Nucleus accumbens (tissue), 56 donors: ENCODE measurements at regions not wholly inside any gene's neighbourhood (a gene's known extent, or its start where the extent isn't known, plus 50 kb on each side); places are given as distances from the start of the nearest gene placed in this dataset.
"Not testable (repeated sequence)": the region's sequence is repeated elsewhere in the genome, so short reads cannot be mapped to it uniquely, and the experiment has no call there.

Experiments used
- DNase-seq, 56 donors: peaks; one replicate each; lab custom pipeline; 2025; lab: John Stamatoyannopoulos, UW

DNA sequence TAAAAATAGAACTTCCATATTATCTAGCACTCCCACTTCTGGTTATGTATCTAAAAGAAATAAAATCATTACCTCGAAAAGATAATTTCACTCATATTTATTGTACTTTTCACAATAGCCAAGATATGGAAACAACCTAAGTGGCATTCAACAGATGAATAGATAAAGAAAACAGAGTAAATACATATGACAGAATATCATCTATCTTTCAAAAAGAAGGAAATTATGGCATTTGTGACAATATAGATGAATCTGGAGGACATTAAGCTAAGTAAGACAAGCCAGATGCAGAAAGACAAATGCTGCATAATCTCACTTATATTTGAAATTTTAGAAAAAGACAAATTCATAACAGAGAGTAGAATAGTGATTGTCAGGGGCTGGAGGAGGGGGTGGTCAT is 590.0 kb upstream of the ANO3 start:
- DNase-seq, result no peak

DNA sequence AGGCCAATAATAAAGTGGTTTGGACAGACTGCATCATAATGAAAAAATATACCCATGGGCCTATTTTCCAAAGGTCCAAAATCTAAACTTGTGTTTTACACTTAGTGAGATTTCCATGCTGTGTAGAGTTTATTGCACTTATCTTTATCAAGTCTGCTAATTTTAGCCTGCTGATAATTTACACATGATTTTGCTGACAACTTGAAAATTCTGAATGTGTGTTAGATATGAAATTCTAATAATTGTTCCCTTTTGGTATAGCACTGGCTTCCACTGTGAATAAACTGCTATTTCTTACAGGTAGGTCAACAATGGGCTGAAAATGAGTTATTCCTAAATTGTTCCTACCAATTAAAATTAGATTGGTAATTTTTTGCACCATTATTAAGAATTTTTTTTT is 589.1 kb upstream of the ANO3 start:
- DNase-seq, result no peak

DNA sequence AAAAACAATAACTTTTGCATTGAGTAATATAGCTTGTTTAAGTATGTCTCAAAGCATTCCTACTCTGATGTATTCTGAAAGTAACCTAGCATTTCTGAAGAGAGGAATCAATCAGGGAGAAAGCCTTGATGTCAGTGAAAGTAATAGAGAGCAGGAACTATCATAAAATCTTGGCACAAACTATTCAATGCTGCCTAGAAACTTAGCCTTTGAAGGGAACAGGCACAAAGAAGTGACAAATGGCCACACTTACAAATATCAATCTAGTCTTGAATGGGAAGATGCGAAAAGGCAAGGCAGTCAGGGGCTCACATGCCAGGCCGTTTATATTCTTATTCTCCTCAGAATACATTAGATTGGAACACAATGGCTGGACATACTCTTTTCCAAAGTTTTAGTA is 576.5 kb upstream of the ANO3 start:
- no peak for DNase-seq

DNA sequence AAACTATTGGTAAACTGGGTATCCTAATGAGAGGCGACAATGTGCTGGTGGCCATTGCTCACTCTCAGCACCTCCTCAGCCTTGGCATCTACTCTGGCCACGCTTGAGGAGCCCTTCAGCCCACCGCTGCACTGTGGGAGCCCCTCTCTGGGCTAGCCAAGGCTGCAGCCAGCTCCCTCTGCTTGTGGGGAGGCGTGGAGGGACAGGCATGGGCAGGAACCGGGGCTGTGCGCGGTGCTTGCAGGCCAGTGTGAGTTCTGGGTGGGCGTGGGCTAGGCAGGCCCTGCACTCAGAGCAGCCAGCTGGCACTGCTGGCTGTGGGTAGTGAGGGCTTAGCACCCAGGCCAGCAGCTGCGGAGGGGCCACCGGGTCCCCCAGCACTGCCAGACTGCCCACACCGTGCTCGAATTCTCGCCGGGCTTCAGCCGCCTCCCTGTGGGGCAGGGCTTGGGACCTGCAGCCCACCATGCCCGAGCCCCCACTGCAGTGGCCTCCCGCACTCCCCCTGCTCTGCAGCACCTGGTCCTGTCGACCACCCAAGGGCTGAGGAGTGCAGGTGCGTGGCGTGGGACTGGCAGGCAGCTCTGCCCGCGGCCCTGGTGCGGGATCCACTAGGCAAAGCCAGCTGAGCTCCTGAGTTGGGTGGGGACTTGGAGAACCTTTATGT is 575.9 kb upstream of the ANO3 start:
- DNase-seq, result no peak

DNA sequence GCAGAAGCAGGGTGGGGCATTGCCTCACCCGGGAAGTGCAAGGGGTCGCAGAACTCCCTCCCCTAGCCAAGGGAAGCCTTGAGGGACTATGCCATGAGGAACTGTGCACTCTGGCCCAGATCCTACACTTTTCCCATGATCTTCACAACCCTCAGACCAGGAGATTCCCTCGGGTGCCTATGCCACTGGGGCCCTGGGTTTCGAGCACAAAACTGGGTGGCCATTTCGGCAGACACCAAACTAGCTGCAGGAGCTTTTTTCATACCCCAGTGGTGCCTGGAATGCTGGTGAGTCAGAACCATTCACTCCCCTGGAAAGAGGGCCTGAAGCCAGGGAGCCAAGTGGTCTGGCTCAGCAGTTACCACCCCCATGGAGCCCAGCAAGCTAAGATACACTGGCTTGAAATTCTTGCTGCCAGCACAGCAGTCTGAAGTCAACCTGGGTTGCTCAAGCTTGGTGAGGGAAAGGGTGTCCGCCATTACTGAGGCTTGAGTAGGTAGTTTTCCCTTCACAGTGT is 573.7 kb upstream of the ANO3 start:
- DNase-seq, result no peak

DNA sequence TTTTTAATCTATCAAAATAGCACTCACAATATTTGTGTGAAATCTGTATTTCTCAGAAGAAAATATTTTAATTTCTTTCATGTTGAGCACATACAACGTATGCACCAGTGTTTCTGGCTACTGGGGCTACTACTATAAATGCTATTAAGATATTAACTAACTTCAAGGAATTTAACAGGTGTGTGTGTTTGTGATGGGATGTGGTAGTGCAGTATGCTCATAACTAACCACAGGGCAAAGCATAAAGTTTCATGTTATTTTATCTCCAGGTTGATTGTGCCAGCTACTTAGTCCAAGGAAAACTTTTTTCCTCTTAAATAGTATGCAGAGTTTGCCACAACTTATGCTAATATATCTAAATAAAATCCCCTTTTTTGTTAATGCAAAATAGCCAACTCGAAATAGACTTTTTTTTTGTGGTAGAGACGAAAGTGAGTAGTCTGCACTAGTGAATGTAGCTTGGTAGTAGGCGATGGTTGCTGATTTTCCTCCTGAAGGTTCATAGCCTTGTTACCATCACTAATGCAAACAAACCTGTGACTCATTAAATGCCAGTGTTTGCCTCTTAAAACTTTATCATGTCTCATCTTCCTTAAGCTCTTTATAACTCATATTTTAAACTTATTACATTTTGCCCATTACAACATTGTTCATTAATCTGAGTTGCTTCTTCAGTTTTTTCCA is 565.5 kb upstream of the ANO3 start:
- DNase-seq, result no peak

DNA sequence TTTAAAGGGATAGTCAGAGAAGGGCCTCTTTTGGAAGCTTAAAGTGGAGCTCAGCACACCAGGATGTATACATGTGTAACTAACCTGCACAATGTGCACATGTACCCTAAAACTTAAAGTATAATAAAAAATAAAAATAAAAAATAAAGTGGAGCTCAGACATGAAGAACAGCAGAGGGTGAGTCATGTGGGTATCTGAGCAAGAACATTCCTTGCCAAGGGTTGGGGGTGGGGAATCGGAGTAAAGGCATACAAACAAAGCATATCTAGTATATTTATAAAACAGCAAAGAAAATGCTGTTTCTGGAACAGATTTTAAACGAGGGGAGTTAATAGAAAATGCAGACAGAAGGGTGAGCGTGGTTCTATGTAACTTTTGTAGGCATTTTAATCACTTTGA is 562.6 kb upstream of the ANO3 start:
- no peak for DNase-seq

DNA sequence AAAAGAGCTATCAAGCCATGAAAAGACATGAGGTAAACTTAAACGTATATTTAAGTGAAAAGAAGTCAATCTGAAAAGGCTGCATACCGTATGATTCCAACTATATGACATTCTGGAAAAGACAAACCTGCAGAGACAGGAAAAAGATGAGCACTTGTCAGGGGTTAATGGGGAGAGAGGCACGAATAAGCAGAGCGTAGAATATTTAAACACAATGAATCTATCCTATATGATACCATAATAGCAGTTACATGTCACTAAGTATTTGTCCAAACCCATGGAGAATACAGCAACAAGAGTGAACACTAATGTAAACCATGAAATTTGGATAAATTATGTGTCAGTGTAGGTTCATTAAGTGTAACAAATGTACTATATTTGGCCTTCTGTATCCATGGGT is 560.3 kb upstream of the ANO3 start:
- DNase-seq, result no peak

DNA sequence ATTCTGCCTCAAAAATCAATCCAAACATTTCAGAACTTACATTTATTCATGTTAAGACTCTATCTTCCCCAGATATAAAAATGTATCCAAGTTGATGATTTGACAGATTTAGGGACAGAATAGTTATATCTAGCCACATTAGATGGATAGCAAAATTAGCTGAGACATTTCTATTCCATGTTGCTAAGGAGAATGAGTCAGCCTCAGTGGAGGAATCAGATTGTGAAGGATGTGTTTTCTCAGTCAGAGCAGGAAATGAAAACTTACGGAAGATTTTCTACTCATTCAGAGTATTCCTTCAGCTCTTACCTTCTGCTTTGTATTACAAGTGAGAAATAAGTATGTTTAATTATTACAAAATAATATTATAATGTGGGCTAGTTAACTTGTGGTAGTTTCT is 556.3 kb upstream of the ANO3 start:
- DNase-seq, result no peak

DNA sequence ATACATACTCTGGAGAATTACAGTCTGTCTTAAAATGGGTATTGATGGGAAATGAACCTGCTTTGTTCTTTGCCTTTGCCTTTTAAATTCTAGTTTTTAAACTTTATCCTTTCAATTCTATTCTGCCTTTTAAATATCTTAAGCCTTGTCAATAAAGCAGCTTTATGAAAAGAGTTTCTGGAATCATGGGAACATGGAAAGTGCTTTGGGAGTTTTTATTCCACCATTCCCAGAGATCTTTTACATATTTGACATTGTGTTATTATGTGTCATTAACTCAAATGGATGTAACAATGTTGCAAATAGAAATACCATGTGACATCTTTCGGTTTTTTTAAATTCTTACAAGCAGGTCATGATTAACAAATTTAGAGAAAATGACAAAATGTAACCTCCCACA is 555.7 kb upstream of the ANO3 start:
- DNase-seq, result no peak

DNA sequence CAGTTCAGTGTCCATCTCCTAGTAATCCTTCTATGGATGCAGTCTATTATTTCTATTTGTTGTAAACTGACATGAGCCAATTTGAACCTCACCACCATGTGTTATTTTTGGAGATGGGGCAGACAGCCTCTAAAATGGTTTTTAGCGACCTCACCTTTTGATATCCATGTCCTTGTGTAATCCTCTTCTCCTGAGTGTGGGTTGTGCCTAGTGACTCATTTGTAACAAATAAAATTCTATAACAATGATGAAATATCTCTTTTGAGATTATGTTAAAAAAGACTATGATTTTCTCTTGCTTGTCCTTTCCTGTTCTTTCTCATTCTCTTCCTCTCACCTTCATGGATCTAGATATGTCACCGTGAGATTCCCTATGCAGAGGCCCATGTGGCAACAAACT is 554.6 kb upstream of the ANO3 start:
- no peak for DNase-seq

DNA sequence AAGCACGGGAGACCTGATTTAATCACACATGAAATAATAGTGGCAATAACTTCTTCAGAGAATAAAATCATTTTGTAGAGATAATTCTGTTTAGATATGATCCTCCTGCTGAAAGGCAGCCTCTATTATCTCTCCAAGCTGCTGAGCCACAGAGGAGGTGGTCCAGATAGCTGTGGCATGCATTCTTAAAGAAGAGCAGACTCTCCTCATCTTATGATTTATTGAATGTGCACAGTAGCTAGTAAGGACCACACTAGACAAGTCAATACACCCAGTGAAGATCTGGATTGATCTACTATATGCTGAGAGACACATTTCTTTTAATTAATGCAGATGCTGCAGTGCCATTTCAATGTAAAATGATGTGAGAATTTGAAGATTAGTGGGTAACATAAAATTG is 552.9 kb upstream of the ANO3 start:
- DNase-seq, result no peak

DNA sequence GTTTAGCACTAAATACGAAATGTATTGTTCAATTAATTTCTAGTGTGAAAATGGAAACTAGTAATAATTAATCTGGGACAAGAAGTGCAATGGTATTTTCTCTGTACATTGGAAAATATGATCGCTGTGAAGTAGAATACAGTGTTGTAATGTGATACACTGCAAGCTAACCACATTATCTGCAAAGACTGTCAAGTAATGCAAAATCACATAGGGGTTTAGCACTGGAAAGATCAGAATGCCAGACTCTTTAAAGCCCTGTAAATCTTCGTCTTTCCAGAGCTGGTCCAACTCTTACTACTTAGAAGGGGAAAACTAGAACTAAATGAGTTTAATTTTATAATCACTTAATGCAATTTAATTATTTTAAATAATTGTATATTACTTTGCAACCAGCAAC is 544.5 kb upstream of the ANO3 start:
- no peak for DNase-seq

DNA sequence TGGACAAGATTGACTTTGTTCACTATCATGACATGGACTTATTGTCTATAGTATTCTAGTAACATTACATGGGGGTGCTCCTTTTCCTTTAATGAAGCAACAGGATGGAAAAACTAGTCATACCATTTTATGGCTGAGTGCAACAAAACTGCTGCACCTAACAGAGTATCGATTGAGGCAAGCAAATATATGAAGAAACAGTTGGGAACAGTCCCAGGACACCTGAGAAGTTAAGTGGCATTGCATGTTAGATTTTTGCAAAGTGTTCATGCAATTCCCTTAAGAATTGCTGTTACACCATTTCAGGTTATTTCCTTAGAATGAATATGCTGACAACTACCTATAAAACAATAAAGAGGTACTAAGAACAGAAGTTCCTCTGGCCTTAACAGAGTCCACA is 541.5 kb upstream of the ANO3 start:
- DNase-seq, result no peak

DNA sequence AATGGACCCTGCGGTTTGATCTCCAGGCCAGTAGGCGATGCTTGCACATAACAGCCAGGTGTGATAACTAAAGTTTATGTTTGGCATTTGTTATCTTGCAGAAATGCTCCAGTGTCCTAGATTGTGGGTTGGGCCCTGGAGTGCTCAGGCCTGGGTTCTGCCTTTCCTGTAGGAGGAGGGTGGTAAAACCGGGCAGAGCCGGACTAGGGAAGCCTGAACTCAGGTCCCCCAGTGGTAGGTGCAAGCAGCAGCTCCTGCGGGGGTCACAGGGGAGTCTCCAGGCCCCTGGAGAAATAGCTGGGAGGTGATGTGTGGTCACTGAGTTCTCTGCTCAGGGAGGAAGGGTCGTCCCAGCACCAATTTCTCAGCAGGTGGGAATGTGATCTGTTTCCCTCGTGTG is 538.3 kb upstream of the ANO3 start:
- no peak for DNase-seq

DNA sequence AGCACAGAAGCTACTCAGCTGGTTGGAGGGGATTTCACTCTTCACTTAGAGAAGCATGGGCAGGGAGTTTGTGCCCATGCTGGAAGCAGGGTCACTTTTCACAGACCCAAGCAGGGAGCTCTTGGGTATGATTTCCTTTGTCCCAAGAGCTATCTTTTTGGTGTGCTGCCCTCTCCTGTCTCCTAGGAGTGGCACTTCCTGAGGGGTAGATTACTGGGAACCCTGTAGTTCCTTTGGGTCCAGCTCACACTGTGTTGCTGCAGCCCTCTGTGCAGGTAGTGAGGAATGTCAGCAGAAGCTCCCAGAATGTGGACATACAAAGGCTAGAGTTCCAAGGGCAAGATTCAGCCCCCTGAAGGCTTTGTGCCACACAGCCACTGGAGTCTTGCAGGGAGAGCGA is 537.1 kb upstream of the ANO3 start:
- DNase-seq, result no peak

DNA sequence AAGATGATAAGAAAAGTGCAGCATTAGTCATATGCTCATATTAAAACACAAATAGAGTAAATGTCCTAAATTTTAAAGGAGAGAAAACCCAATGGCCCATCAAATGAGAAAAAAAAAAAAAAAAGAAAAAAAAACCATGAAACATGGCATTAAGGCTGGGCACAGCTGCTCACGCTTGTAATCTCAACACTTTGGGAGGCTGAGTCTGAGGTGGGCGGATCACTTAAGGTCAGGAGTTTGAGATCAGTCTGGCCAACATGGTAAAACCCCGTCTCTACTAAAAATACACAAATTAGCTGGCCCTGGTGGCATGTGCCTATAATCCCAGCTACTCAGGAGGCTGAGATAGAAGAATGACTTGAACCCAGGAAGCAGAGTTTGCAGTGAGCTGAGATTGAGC is 515.5 kb upstream of the ANO3 start:
- DNase-seq, result no peak

DNA sequence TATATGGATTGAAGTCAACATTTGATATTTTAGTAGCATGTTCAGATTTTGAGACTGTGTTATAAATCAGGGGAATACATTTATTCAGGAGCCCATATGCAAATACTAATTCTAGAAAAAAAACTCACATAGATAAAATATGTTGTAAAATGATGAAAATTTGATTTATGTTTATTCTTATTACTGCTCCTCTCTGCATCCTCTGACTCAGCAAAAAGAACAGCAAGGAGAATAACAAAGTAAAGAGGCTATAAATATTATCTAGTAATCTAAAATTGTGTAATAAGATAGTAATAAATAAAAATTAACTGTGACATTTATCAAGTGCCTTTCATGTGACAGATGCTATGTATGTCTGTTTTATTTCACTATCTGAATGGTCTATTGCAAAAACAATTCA is 507.2 kb upstream of the ANO3 start:
- no peak for DNase-seq

DNA sequence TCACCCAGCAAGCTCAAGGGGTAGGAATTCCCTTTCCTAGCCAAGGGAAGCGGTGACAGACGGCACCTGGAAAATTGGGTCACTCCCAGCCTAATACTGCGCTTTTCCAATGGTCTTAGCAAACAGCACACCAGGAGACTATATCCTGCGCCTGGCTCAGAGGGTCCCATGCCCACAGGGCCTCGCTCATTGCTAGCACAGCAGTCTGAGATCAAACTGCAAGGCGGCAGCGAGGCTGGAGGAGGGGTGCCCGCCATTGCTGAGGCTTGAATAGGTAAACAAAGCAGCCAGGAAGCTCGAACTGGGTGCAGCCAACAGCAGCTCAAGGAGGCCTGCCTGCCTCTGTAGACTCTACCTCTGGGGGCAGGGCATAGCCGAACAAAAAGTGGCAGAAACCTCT is 500.4 kb upstream of the ANO3 start:
- not testable (repeated sequence) for DNase-seq

DNA sequence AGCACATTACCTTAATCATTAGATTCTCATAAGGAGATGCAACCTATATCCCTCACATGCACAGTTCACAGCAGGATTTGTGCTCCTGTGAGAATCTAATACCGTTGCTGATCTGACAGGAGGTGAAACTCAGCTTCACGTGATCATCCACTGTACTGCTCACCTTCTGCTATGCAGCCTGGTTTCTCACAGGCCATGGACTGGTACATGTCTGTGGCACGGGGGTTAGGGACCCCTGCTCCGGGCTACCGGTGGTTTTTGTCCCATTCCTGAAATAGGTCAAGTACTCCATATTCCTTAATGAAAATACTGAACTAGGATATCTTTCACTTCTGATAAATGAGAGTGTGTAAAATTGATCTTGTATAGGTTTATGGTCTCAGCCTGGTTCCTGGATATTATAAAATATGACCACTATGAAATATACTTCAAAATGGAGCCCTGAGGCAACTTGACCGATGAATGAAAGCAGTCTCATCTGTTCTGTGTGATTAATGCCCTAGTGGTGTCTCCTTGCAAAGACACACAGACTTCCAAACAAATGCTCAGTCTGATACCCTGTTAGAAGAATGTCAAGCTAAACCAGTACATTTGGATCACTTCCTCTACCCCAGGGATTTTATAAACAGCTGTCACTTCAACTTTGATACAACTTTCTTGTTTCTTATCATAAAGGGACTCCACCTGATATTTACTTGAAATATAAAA is 492.9 kb upstream of the ANO3 start:
- no peak for DNase-seq

DNA sequence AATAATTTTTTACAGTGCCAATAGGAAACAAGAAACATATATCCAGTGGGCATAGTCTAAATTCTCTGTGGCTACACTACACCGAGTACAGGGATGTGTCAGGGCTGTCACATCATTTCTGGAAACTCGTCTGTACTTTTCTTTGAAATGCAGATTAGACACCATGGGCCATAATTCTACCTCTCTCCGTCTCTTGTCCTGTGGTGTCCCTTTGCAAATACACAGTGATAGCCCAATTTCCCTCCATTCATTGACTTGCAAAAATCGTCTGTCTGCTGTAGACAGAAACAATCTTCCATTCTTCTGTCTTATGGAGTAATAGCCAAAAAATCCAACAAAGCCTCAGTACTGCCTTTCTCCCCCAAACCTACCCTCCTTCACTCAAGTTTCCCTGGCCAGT is 487.1 kb upstream of the ANO3 start:
- DNase-seq, result no peak

DNA sequence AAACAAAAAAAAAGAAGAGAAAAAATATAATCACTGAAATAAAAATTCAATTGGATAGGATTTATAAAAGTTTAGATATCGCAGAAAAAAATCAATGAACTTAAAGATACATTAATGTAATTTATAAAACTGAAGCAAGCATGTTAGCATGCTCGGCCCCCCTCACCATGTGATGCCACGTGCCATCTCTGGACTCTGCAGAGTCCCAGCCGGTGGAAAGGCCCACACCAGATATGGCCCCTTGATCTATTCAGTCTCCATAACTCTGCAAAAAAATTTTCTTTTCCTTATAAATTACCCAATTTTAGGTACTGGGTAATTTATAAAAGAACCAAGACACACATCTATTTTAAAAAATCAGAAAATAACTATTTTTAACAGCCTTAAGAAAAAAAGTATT is 476.0 kb upstream of the ANO3 start:
- DNase-seq, result no peak
